ENCODE measurements at regions not wholly inside any gene's neighbourhood (a gene's known extent, or its start where the extent isn't known, plus 50 kb on each side); places are given as distances from the start of the nearest gene placed in this dataset.
A peak's percentile ranks its signal among the peaks of the same experiment; 100 is the strongest.
"Not testable (repeated sequence)": the region's sequence is repeated elsewhere in the genome, so short reads cannot be mapped to it uniquely, and the experiment has no call there.

- DNase-seq (ENCODE audit: low spot score): no peak
- TF ChIP-seq CTCF (IDR thresholded peaks at IDR 0.05; ENCODE audit: extremely low read depth, missing control alignments): no peak
Measured at GRCh38 chr14:53619691-53620231, 336.9 kb downstream of the BMP4 start.

GRCh38 chr14:53616536-53616935, 340.1 kb downstream of the BMP4 start:
- not testable (repeated sequence) for DNase-seq (ENCODE audit: low spot score)

GRCh38 chr14:53615252-53615651, 341.4 kb downstream of the BMP4 start:
- TF ChIP-seq CTCF (IDR thresholded peaks at IDR 0.05; ENCODE audit: extremely low read depth, missing control alignments): no peak
- no peak for DNase-seq (ENCODE audit: low spot score)

GRCh38 chr14:53613404-53614253, 343.0 kb downstream of the BMP4 start:
- DNase-seq (ENCODE audit: low spot score): peak; percentile 80

GRCh38 chr14:53610947-53611346, 345.7 kb downstream of the BMP4 start:
- no peak for TF ChIP-seq CTCF (IDR thresholded peaks at IDR 0.05; ENCODE audit: extremely low read depth, missing control alignments)
- DNase-seq (ENCODE audit: low spot score): no peak

More at GRCh38 chr14:53613404-53614253, 343.0 kb downstream of the BMP4 start:
- TF ChIP-seq CTCF (IDR thresholded peaks at IDR 0.05; ENCODE audit: extremely low read depth, missing control alignments): no peak

- no peak for TF ChIP-seq CTCF (IDR thresholded peaks at IDR 0.05; ENCODE audit: extremely low read depth, missing control alignments)
- DNase-seq (ENCODE audit: low spot score): no peak
Measured at GRCh38 chr14:53609009-53609408, 347.6 kb downstream of the BMP4 start.

- TF ChIP-seq CTCF (IDR thresholded peaks at IDR 0.05; ENCODE audit: extremely low read depth, missing control alignments): no peak
- DNase-seq (ENCODE audit: low spot score): no peak
Measured at GRCh38 chr14:53608369-53608768, 348.3 kb downstream of the BMP4 start.

GRCh38 chr14:53606203-53606602, 350.4 kb downstream of the BMP4 start:
- DNase-seq (ENCODE audit: low spot score): no peak

More at GRCh38 chr14:53606203-53606602, 350.4 kb downstream of the BMP4 start:
- no peak for TF ChIP-seq CTCF (IDR thresholded peaks at IDR 0.05; ENCODE audit: extremely low read depth, missing control alignments)

Measured in GM20000 (cell line).